ENCODE measurements at regions not wholly inside any gene's neighbourhood (a gene's known extent, or its start where the extent isn't known, plus 50 kb on each side); places are given as distances from the start of the nearest gene placed in this dataset.

- no peak for DNase-seq
Observed at GRCh38 chr22:23522623-23523251, 57.4 kb downstream of the IGLL1 start.

GRCh38 chr22:23521441-23522113 is 58.5 kb downstream of the IGLL1 start:
- peak; percentile 37 for DNase-seq

GRCh38 chr22:23520863-23521440 is 59.1 kb downstream of the IGLL1 start:
- DNase-seq = no peak

- no peak for DNase-seq
Observed at GRCh38 chr22:23519442-23520157, 60.5 kb downstream of the IGLL1 start.

- DNase-seq = no peak
Observed at GRCh38 chr22:23518376-23519187, 61.5 kb downstream of the IGLL1 start.

GRCh38 chr22:23517804-23518375 is 62.2 kb downstream of the IGLL1 start:
- no peak for DNase-seq

GRCh38 chr22:23516304-23516703 is 63.8 kb downstream of the IGLL1 start:
- DNase-seq = no peak

GRCh38 chr22:23514322-23515038 is 65.6 kb downstream of the IGLL1 start:
- DNase-seq = no peak

GRCh38 chr22:23513705-23514104 is 66.4 kb downstream of the IGLL1 start:
- DNase-seq = no peak

- DNase-seq = no peak
Observed at GRCh38 chr22:23513133-23513532, 67.0 kb downstream of the IGLL1 start.

GRCh38 chr22:23512721-23513120 is 67.4 kb downstream of the IGLL1 start:
- DNase-seq = no peak

- DNase-seq = no peak
Observed at GRCh38 chr22:23512348-23512705, 67.8 kb downstream of the IGLL1 start.

- no peak for DNase-seq
Observed at GRCh38 chr22:23511627-23512347, 68.3 kb downstream of the IGLL1 start.

- DNase-seq = no peak
Observed at GRCh38 chr22:23509571-23510302, 70.4 kb downstream of the IGLL1 start.

- DNase-seq = no peak
Observed at GRCh38 chr22:23504516-23504915, 75.6 kb downstream of the IGLL1 start.

GRCh38 chr22:23503736-23504440 is 76.2 kb downstream of the IGLL1 start:
- DNase-seq = no peak

- DNase-seq = no peak
Observed at GRCh38 chr22:23503142-23503541, 76.9 kb downstream of the IGLL1 start.

GRCh38 chr22:23501708-23502107 is 78.4 kb downstream of the IGLL1 start:
- no peak for DNase-seq

GRCh38 chr22:23501261-23501619 is 78.8 kb downstream of the IGLL1 start:
- DNase-seq = no peak
